ENCODE measurements at regions not wholly inside any gene's neighbourhood (a gene's known extent, or its start where the extent isn't known, plus 50 kb on each side); places are given as distances from the start of the nearest gene placed in this dataset.

- no peaks in the 10 kb centered on the region for H3K36me3 ChIP-seq
- intact Hi-C loops (cut with DNase I): no loop called here
- no peaks in the 10 kb centered on the region for H3K4me1 ChIP-seq (ENCODE audit: insufficient read depth)
- H3K9me3 ChIP-seq: no peaks in the 10 kb centered on the region
- no peaks in the 10 kb centered on the region for H3K27me3 ChIP-seq
- TF ChIP-seq CTCF (IDR thresholded peaks at IDR 0.05): no peak
- no peak for TF ChIP-seq EP300 (IDR thresholded peaks at IDR 0.05)
- no peak for TF ChIP-seq POLR2A (IDR thresholded peaks at IDR 0.05)
- H3K4me3 ChIP-seq: no peak overlapping the region
- H3K27ac ChIP-seq: no peak overlapping the region
- 72 to 75% (median 72%) methylated on average over 6 of the region's 6 CpGs for WGBS, 3 donors
- no peak for DNase-seq
Observed at GRCh38 chr5:2103940-2104339, 221.2 kb upstream of the IRX4 start.

GRCh38 chr5:2102819-2103776 is 220.4 kb upstream of the IRX4 start:
- intact Hi-C loops (cut with DNase I): no loop called here
- Histone ChIP-seq H3K27ac (no peak overlapping the region), H3K4me3 (no peak overlapping the region), H3K9me3 (no peaks in the 10 kb centered on the region), H3K4me1 (ENCODE audit: insufficient read depth) (no peaks in the 10 kb centered on the region), H3K27me3 (no peaks in the 10 kb centered on the region), H3K36me3 (no peaks in the 10 kb centered on the region)
- TF ChIP-seq EP300 (IDR thresholded peaks at IDR 0.05) (no peak), POLR2A (IDR thresholded peaks at IDR 0.05) (no peak), CTCF (IDR thresholded peaks at IDR 0.05) (no peak)
- 78 to 83% (median 81%) methylated on average over 36 of the region's 36 CpGs for WGBS, 3 donors
- DNase-seq: no peak

- Histone ChIP-seq H3K4me1 (ENCODE audit: insufficient read depth) (no peaks in the 10 kb centered on the region), H3K27me3 (no peaks in the 10 kb centered on the region), H3K9me3 (no peaks in the 10 kb centered on the region), H3K36me3 (no peaks in the 10 kb centered on the region), H3K27ac (no peak overlapping the region), H3K4me3 (no peak overlapping the region)
- intact Hi-C loops (cut with DNase I): no loop called here
- TF ChIP-seq EP300 (IDR thresholded peaks at IDR 0.05) (no peak), POLR2A (IDR thresholded peaks at IDR 0.05) (no peak), CTCF (IDR thresholded peaks at IDR 0.05) (no peak)
- WGBS, 3 donors: 66 to 75% (median 66%) methylated on average over 6 of the region's 6 CpGs
- no peak for DNase-seq
Observed at GRCh38 chr5:2101685-2102084, 219.0 kb upstream of the IRX4 start.

- Histone ChIP-seq H3K36me3 (no peaks in the 10 kb centered on the region), H3K4me1 (ENCODE audit: insufficient read depth) (no peaks in the 10 kb centered on the region), H3K9me3 (no peaks in the 10 kb centered on the region), H3K27me3 (no peaks in the 10 kb centered on the region), H3K27ac (no peak overlapping the region), H3K4me3 (no peak overlapping the region)
- TF ChIP-seq EP300 (IDR thresholded peaks at IDR 0.05) (no peak), POLR2A (IDR thresholded peaks at IDR 0.05) (no peak), CTCF (IDR thresholded peaks at IDR 0.05) (no peak)
- WGBS, 3 donors: 65 to 67% (median 66%) methylated on average over 22 of the region's 22 CpGs
- intact Hi-C loops (cut with DNase I): no loop called here
- no peak for DNase-seq
Observed at GRCh38 chr5:2096887-2097505, 214.3 kb upstream of the IRX4 start.

Measured in ovary (tissue), 7 donors.